ENCODE measurements at regions not wholly inside any gene's neighbourhood (a gene's known extent, or its start where the extent isn't known, plus 50 kb on each side); places are given as distances from the start of the nearest gene placed in this dataset.
"Not testable (repeated sequence)": the region's sequence is repeated elsewhere in the genome, so short reads cannot be mapped to it uniquely, and the experiment has no call there.

GRCh38 chr15:79673416-79674123, 223.2 kb downstream of the MTHFS start:
- DNase-seq, result no peak

DNA sequence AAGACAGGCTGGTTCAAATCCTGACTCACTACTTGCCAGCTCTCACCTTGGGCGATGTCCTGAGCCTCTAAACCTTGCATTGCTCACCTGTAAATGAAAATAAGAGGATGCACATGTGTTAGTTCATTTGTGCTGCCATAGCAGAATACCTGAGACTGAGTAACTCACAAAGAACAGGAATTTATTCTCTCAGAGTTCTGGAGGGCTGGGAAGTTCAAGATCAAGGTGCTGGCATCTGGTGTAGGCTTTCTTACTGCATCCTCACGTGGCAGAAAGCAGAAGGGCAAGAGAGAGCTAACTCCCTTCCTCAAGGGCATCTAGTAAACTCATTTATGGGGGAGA, 222.7 kb downstream of the MTHFS start:
- DNase-seq, result no peak

DNA sequence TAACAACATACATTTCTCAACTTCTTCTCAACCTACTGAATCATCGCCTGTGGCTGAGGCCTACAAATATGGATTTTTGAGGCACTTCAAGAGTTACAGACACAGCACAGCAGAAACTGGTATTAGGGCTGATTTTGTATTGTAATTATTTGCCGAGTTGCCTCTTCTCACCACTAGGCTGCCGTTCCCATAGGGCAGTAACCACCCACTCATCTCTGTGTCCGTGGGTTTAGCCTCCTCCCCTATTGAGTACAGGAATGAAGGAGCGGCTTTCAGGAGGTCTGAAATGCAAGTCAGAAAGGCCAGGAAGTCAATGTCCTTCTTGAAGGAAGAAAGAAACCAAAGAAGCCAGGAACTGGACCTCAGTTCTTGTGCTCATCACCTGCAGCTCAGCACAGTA, 220.8 kb downstream of the MTHFS start:
- no peak for DNase-seq

DNA sequence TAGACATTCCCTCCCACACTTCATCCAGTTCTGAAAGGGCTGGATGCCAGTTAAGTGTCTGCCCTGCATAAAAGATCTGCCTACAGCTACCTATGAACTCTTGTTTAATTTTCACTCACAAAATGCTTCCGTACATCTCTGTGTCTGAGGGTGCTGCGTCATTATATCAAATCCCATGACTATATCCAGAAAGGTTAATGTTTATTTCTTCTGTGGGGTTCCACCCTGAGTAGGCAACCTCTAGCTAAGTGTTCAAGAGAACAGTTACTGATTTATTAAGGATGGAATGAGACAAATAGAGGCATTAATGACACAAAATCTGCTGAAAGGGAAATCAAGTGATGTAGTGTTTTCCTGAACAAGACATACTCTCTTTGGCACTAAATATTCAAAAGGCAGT, 220.2 kb downstream of the MTHFS start:
- DNase-seq, result no peak

GRCh38 chr15:79677241-79677640, 219.6 kb downstream of the MTHFS start:
- DNase-seq, result no peak

DNA sequence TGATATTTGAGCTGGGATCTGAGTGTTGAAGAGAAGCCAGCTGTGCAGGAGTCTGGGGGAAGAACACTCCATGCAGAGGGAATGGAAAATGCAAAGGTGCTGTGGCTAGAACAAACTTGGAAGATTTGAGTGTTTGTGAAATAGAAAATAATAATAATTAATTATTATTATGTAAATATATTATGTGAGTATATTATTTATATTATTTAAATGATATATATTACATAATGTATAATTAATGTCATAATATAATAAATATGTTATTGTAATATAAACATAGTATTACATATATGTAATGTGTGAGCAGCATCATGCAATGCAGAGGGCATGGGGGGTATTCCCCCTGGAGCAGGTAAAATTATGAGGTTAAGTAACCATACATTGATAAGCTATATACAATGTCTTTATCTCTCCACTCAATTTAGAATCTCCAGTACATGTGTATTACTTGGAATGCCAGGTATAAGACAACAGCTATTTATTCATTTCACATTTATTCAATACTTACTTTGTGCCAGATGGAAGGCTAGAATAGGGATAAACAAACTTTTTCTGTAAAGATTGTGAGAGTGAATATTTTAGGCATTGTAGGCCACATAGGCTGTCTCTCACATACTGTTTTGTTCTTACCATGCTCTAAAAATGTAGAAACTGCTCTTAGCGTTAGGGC, 218.6 kb downstream of the MTHFS start:
- no peak for DNase-seq

DNA sequence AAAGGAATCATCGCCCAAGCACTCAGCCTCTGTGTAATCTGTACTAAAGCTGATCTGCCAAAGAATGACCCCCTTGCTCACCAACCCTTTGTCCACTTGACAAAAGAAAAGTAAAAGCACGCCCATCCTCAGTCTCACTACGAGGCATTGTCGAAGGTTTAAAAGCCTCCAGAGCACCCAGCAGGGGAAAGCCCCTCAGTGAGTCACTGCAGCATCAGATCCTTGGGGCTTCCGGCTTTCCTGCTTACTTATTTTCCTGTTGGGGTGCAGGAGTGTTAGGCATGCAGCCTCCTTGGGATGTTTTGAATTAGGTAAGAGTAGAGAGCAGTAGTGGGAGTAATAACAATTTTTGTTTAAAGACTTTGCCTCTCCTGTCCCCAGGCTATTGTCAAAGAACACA, 216.1 kb downstream of the MTHFS start:
- DNase-seq, result no peak

DNA sequence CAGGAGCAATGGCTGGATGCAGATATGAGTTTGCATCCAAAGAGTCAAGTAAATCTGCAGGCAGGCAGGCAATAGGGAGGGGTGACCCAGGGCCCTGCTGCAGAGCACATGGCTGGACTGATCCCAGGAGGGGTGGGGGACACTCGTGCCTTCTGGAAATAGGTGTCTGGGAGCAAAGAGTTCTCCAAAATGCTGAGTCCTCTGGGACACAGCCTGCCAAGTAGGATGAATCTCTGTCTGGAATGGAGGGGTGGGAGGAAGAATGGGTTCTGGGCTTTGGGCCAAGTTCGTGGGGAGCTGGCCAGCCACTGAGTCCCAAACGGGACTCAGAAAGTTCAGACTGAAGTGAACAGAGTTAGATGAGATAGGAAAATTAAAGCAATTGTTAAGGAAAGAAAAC, 214.5 kb downstream of the MTHFS start:
- no peak for DNase-seq

GRCh38 chr15:79682851-79683288, 213.9 kb downstream of the MTHFS start:
- no peak for DNase-seq

DNA sequence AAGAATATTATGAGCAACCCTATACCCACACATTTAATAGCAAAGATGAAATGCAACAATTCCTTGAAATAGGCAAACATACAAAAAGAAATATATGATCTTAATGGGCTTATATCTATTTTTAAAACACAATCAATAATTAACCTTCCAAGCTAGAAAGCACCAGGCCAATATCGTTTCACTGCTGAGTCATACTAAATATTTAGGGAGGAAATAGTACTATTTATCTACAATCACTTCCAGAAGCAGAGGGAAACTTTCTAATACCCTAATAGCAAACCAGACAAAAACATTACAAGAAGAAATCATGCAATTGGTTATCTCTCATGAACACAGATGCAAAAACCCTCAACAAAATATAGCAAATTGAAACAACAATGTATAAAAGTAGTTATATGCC, 207.8 kb downstream of the MTHFS start:
- DNase-seq, result no peak

- no peak for DNase-seq
These were observed 195.8 kb downstream of the MTHFS start for GRCh38 chr15:79700951-79701480.

DNA sequence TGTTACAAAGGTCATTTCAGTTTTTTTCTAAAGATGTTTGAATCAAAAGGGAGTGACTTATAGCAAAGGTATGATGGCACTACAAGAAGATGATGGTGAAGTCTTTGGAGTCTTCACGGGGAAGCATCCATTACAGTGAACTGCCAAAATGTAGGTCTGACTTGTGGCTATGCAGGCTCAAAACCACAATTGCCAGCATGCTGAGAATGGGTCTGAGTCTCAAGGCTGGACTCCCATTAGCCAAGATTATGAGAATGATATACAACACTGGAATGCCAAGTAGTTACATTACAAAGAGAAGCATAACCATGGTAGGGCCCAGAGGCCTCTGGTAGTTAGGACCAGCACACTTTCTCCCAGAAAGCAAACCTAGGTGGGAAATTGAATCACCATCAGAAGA, 194.2 kb downstream of the MTHFS start:
- no peak for DNase-seq

- no peak for DNase-seq
These were observed 175.6 kb downstream of the MTHFS start for GRCh38 chr15:79721256-79721655.

DNA sequence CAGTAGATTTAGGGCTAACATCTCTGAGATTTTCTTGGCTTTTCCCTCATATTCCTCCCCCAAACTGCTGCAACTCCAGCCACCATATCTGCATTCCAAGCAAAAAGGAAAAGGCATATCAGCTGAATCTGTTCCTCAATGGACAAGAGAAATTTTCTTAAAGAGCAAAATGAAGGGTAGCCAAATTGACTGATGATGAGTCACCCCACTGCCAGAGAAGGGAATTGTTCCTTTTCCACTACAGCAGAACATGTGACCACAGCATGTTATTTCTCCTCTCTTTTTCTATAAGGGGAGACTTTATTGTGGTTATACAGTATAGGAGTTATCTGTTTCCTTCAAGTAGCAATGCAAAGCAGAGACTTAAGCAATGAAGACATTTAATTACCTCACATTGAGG, 172.5 kb downstream of the MTHFS start:
- DNase-seq, result no peak

GRCh38 chr15:79724804-79725203, 172.0 kb downstream of the MTHFS start:
- DNase-seq, result no peak

GRCh38 chr15:79728867-79729266, 167.9 kb downstream of the MTHFS start:
- no peak for DNase-seq

- DNase-seq, result no peak
These were observed 160.3 kb downstream of the MTHFS start for GRCh38 chr15:79736435-79737000.

DNA sequence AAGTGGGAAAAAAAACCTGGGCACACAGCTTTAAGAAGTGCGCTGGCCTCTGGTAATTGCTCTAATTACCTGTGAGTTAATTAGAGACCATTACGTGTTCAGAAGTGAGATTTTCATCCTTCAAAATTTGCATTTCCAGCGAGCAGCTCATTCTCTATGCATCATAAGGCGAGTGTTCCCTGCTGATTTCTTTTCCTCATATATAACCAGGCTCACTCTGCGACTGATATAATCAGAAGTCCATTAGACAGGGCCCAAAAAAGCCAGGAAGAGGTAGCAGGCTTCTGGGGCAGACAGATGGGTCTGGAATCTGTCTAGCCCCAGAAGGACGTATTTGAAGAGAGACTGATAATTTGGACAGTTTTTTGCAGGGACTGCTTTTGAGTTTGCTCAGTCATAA, 158.7 kb downstream of the MTHFS start:
- no peak for DNase-seq

- no peak for DNase-seq
These were observed 156.3 kb downstream of the MTHFS start for GRCh38 chr15:79740561-79740960.

DNA sequence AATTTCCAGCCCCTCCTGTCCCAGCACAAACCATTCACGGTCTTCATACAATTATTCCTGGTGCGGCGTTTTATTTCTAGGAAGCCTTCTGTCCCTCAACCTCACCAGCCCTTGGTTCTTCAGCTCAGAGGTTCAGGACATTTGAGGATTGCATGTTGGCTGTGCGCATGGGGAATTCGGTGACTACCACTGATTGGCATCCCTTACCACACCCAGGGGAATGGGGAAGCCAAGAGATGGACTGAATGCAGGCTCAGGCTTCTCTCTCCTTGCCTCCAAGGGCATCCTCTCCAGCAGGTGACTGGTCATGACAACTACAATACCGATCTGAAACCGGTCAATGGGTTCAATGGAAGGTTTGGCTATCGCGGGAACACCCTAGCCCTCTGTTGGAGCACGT, 153.8 kb downstream of the MTHFS start:
- DNase-seq, result no peak

DNA sequence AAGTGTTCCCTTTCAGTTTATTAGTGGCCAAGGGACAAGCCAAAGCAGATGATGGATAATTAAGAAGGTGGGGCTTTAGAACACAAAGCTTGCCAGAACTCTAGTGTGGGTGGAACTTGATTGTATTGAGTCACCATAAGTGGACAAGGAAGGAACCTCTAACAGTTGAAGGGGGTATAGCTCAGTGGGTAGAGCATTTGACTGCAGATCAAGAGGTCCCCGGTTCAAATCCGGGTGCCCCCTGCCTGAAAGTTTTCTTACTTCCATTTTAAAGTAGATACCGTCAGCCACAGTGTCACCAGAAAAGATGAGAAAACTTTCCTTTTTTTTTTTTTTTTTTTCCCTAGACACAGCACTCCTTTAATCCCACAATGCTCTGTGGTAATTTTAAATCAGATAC, 152.3 kb downstream of the MTHFS start:
- not testable (repeated sequence) for DNase-seq

DNA sequence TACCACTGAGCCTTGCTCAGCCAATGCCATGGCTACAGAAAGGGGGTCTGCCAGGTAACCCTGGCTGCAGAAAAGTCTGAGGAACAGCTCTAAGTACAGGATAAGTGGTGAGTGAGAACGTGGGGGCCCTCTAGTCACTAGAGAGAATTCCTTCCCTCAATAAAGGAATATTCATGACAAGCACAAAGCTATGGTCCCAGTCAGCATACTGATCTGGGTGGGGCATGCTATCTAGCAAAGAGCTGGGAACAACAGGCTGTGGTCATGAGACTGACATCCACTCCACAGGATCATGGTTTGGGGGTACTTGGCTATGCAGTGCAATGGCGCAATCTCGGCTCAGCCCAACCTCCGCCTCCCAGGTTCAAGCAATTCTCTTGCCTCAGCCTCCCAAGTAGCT, 140.4 kb downstream of the MTHFS start:
- no peak for DNase-seq

DNA sequence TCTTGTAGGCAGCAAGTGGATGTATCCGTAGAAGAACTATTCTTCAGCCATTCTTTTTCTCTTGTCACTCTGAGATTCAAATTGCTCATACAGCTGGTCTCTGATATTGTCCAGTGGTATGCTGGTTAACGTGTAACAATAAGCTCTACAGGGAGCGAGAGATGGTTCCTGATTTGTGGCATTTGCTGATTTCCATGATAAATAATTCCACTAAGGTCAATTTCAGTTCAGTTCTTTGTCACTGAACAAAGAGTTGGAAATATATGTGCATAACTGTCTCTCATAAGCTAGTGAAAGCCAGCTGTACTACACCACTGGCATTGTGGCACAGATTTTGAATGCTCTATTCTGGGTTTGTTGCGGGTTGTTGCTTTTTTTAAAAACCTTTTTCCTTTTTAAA, 131.7 kb downstream of the MTHFS start:
- DNase-seq, result no peak

DNA sequence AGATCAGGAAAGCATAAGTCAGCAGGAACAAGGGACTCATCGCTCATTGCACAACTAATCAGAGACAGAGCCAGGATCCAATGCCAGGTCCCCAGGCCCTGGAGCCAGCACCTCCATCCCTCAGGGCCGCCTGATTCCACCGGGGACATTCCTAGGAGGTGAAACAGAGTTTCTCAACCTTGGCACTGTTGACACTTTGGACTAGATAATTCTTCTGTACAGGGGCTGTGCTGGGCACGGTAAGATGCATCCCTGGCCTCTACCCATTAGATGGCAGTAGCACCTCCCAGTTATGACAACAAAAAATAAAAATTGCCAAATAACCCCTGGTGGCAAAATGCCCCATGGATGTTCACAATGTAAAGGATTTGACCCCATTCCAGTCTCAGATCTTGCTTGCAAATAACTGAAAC, 127.7 kb downstream of the MTHFS start:
- DNase-seq, result no peak
